ENCODE measurements at regions not wholly inside any gene's neighbourhood (a gene's known extent, or its start where the extent isn't known, plus 50 kb on each side); places are given as distances from the start of the nearest gene placed in this dataset.

GRCh38 chr1:213582976-213583567 is 404.7 kb upstream of the PROX1 start:
- DNase-seq (peak in 1 of 3 donors; percentile 42), ATAC-seq (peak; percentile 70)
- no peak for TF ChIP-seq CTCF (IDR thresholded peaks at IDR 0.05)
- H3K4me1 ChIP-seq (ENCODE audit: low read depth), result peaks cover 17% of the 10 kb centered on the region
- H3K4me3 ChIP-seq, result no peak overlapping the region
- no peaks in the 10 kb centered on the region for H3K9me3 ChIP-seq
- H3K36me3 ChIP-seq (ENCODE audit: low read depth), result no peaks in the 10 kb centered on the region
- intact Hi-C loops (cut with DNase I, micrococcal nuclease), result no loop called here

- Histone ChIP-seq H3K36me3 (ENCODE audit: low read depth) (no peaks in the 10 kb centered on the region), H3K9me3 (no peaks in the 10 kb centered on the region), H3K4me1 (ENCODE audit: low read depth) (peaks cover 17% of the 10 kb centered on the region), H3K4me3 (no peak overlapping the region)
- intact Hi-C loops (cut with DNase I, micrococcal nuclease), result no loop called here
- no peak for DNase-seq
- TF ChIP-seq CTCF (IDR thresholded peaks at IDR 0.05), result no peak
- ATAC-seq, result no peak
Measured at GRCh38 chr1:213584272-213584671, 403.5 kb upstream of the PROX1 start.

- peaks cover 17% of the 10 kb centered on the region for H3K4me1 ChIP-seq (ENCODE audit: low read depth)
- H3K9me3 ChIP-seq, result no peaks in the 10 kb centered on the region
- intact Hi-C loops (cut with DNase I, micrococcal nuclease), result no loop called here
- TF ChIP-seq CTCF (IDR thresholded peaks at IDR 0.05), result no peak
- DNase-seq, result peak in 2 of 3 donors; percentile 53 to 75
- peak; percentile 87 for ATAC-seq
- no peaks in the 10 kb centered on the region for H3K36me3 ChIP-seq (ENCODE audit: low read depth)
- no peak overlapping the region for H3K4me3 ChIP-seq
Measured at GRCh38 chr1:213585402-213585801, 402.4 kb upstream of the PROX1 start.

GRCh38 chr1:213585959-213586586 is 401.7 kb upstream of the PROX1 start:
- no peaks in the 10 kb centered on the region for H3K36me3 ChIP-seq (ENCODE audit: low read depth)
- no peaks in the 10 kb centered on the region for H3K9me3 ChIP-seq
- no peak overlapping the region for H3K4me3 ChIP-seq
- peaks cover 17% of the 10 kb centered on the region for H3K4me1 ChIP-seq (ENCODE audit: low read depth)
- peak; percentile 13 for ATAC-seq
- peak in 1 of 3 donors; percentile 29 for DNase-seq
- no peak for TF ChIP-seq CTCF (IDR thresholded peaks at IDR 0.05)
- intact Hi-C loops (cut with DNase I, micrococcal nuclease), result no loop called here

- peak; percentile 65 for ATAC-seq
- no peaks in the 10 kb centered on the region for H3K9me3 ChIP-seq
- H3K4me1 ChIP-seq (ENCODE audit: low read depth), result peaks cover 17% of the 10 kb centered on the region
- no peak overlapping the region for H3K4me3 ChIP-seq
- peak in 1 of 3 donors; percentile 50 for DNase-seq
- no peaks in the 10 kb centered on the region for H3K36me3 ChIP-seq (ENCODE audit: low read depth)
- intact Hi-C loops (cut with DNase I, micrococcal nuclease), result no loop called here
- no peak for TF ChIP-seq CTCF (IDR thresholded peaks at IDR 0.05)
Measured at GRCh38 chr1:213586587-213586972, 401.2 kb upstream of the PROX1 start.

Measured in mucosa of descending colon (tissue), 3 donors.